HG02623 (cell line): ENCODE measurements at regions not wholly inside any gene's neighbourhood (a gene's known extent, or its start where the extent isn't known, plus 50 kb on each side); places are given as distances from the start of the nearest gene placed in this dataset.

Experiments used
- ATAC-seq: cut with Tn5 transposase; IDR thresholded peaks from one replicate; pipeline ENCODE4 v1.9.1; 2021; ENCODE audit warnings: moderate library complexity; ENCODE audit not compliant: unreplicated experiment

DNA sequence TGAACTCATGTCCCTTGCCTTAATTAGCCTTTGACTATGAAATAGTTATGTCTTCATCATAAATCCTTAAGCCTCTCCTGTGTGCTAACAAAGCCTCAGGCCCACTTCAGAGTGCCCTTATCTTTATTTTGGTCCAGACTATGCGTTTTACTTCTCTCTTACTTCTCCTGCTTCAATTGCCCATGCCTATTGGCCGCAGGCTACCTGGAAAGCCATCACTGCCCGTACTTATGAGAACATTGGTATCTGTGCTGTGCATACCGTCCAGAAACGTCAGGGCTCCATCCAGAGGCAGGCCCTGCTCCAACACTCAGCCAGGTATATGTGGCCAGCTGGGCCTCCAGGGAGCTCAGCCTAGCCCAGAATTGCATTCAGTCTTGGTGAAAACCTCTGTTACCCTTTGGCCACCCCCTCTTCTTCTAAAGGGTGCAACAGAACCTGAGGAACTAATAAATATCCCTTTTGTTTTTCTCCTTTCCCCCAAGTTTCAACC lies 212.4 kb upstream of the MTPN start:
- no peak for ATAC-seq

DNA sequence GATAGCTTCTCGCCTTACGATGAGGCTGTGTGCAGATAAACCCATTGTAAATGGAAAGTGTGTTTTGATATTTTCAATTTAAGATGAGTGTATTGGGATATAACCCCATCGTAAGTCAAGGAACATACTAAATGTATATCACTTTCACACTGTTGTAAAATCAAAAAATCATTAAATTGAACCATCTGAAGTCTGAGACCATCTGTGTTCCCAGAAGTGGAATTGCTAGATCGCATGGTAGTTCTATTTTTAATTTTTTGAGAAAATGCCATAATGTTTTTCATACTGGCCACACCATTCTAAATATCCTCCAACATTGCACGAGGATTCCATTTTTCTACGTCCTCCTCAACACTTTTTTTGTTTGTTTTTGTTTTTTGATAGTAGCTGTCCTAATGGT lies 209.1 kb upstream of the MTPN start:
- ATAC-seq = no peak

DNA sequence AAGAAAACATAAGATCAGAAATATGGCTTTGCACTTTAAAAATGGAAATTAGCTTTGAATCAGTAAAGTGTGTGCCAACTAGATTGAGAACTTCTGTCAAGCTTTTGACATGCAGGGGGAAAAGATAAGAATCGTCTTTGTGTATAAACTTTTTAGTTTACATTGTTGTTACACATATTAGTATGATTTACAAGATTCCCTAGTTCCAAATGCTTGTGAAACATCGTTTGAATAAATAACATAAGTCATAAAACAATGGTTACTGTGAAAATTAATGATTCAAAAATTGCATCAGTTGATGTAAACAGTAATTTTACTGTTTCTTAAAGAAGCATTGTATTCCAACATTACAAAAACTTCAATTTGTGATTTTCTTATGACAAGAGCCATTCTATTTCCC lies 207.6 kb upstream of the MTPN start:
- no peak for ATAC-seq

DNA sequence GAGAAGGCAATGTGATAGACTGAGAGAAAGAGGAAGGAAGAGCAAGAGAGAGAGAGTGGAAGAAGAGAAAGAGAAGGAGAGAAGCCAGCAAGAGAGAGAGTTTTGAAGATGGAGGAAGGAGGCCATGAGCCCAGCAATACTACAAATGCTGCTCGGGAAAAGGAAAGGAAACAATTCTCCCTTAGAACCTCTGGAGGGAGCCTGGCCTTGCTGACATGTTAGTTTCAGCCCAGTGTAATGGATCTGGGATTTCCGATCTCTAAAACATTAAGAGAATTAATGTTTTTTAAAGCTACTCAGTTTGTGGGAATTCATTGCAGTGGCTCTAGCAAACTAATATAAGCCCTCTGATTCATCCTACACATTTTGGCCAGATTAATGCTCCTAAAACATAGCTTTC lies 206.8 kb upstream of the MTPN start:
- ATAC-seq = no peak

DNA sequence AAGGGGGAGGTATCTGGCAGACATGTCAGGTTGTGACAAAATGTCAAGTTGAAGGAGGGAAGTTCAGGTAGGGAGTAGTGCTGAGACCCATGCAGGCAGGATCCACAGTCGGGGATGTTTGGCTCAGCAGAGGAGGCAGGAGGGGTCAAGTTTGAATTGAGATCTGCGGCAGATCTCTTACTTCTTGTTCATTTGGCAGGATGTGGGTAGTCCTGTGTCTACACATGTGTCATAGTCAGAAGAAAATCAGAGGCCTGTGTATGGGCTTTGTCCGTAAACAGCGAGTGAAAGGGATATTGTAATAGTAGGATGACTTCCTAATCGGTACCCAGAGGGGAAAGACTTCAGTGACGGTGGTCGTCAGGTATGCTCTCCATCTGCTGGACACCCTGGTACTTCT lies 203.8 kb upstream of the MTPN start:
- no peak for ATAC-seq

DNA sequence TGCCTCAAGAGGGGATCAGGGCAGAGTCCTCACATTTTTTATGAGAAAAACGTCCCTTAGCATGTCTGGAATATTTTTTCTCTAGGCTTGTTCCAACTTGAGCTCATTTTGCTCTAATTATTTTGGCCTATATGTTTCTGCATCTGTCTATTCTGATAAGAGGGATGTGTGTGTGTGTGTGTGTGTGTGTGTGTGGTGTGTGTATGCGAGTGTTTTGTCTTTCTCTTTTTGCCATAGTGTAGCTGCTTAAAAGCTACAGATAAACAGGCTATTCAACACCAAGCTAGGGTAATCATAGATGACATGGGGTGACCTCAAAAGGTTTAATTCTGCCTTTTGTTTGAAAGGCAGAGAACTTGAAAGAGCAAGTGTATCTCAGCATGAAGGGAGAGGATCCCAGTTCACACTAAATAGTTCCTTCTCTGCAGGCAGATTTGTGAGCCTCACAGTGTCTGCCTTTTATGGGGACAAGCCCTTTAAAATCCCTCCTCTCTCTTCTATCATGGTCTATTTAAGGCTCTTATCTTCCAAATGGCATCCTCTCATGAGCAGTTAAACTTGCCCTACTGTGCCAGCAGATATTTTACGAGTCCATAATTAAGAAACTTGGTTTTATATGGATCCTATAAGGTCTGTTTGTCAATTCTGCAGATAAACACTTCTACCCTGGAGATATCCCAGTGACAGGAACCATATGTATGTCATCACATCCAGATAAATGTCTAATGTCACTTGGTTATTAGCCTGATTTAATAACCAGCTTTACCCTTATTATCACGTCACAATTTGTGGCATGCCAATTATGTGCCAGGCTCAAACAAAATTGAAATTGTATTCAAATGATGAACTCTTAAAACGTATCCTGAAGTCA lies 202.9 kb upstream of the MTPN start:
- no peak for ATAC-seq

DNA sequence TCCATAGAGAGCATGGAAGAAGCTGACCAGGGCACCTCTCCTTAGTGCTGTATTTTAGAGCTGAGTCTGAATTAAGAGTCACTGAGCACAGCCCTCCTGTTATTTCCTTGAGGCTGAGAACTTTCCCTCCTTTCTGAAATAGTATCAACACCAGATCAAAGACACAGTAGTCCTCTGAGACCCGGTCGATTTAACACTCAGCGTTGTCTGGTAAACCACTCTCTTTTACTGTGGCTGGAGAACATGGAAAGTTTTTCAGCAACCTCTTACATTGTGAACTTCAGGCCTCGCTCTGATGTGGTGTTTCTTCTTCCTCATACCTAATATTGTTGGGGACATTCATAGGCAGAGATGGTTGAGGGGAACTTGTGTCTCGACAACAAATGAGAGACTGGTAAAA lies 202.0 kb upstream of the MTPN start:
- no peak for ATAC-seq

DNA sequence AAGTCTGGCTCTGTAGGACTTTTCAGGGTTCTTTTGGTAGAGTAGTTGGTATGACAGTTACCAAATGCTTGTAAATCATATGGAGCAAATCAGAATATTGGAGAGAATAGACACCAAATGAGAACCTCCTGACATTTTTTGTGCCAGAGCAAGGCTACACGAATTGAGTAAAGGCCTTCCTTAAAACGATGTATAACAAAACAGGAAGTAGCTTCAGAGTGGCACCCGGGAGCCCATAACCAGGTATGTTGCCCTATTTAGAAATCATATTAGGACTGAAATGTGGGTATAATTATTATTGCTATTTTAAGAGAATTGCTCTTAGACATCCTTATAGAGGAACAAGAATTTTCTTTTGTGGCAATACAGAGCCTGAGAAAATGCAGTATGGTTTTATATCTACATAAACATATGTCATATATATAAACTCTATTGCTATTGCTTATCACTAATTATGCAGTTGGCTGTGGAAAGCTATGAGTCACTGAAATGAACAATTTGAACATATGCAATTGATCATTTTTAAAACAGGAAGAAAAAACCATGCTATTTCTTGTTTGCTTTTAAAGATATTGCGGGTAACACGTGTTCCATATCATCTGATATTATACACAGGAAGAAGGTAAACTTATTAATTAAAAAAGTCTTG lies 197.4 kb upstream of the MTPN start:
- no peak for ATAC-seq

DNA sequence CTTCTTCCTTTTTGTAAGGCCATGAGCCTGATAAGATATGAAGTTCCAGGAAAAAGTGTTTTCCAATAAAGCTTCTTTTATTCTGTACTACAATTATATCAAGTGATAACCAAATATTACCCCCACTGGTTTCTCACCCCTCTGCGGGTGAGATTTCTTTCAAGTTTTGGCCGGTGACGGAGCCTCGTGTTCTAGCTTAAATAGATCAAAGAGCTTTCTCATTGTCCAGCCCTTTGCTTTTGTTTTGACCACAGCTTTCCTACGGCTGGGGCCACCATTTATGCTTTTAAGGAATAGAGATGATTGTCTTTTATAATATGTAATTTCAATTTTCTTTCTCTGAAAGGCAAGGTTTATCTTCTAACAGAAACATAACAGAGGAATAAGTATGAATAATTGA lies 196.7 kb upstream of the MTPN start:
- no peak for ATAC-seq

DNA sequence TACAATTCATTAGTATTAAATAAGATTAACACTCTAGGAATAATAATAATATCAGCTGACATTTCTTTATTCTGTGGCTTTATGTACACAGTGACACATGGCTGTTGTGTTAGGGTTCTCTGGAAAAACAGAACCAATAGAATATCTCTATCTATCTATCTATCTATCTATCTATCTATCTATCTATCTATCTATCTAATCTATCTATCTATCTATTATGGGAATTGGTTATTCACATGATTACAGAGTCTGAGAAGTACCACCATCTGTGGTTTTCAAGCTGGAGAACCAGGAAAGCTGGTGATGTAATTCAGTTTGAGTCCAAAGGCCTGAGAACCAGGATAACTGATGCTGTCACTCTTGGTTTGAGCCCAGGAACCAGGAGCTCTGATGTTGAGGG lies 194.1 kb upstream of the MTPN start:
- ATAC-seq = no peak

DNA sequence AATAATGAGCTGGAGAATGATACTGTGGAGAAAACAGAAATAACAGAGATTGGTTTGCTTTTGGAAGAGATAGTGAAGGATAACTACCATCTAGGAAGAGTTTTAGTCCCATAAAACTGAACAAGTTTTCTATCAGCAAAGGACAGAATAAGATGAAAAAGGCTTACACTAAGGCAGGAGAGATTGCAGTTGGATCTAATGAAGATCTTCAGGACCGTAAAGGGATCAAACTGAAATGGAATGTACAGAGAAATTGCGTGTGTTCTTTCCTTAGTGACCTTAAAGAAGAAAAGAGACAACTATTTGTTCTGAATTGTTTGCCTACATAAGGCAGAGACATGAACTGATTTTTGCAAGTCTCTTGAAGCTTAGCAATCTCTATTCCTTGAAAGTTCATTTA lies 191.7 kb upstream of the MTPN start:
- no peak for ATAC-seq

DNA sequence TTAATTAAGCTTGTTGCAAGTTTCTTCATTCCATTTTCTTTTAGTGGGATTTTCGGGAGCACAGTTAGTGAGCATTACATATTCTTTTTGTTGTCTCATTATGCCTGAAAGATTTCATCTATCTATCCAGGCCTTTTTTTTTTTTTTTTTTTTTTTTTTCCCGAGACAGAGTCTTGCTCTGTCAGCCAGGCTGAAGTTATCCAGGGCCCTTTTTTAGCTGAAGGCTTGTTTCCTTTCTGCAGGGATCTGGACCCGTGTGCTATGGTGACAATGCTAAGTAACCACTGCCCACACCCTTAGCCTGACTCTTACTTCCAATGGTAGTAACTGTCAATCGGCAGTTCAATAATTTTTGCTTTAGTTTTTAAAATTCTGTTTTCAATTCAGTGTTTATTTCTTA lies 190.8 kb upstream of the MTPN start:
- no peak for ATAC-seq

DNA sequence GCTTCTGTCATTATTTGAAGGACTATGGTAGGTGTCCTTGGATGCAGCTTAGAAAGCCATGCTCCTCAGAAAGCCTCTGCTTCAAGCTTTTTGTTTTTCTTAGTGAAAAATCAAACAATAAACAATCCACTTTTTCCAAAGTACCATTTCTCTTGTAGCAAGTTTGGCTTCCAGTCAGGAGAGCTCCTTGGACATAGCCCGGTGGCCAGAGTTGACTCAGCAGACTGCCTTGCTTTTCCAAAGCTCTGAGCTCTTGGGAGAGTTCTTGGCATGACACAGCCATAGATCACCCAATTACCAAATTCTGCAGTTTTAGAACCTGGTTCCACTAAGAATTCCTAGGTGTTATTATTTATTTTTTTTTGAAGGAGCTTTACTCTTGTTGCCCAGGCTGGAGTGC lies 189.4 kb upstream of the MTPN start:
- no peak for ATAC-seq

DNA sequence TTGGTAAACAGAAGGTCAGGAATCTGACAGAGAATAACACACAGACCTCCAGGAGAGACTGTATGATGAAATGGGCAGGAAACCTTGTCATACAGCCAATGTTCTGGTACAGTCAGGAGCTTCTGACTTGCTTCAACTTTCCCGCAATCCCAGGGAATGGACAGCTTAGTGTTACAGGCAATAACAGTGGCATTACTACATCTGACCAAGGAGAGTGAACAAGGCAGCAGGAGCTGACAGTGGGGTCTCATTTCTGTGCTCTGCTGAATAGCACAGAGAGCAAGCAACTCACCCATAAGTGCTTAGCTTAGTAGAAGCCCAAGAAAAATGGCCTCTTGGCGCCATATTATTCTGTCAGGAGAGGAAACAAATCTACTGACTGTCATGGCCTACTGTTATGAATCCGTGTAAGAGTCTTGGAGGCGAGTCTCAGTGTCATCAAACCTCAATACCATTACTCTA lies 186.2 kb upstream of the MTPN start:
- ATAC-seq = no peak

DNA sequence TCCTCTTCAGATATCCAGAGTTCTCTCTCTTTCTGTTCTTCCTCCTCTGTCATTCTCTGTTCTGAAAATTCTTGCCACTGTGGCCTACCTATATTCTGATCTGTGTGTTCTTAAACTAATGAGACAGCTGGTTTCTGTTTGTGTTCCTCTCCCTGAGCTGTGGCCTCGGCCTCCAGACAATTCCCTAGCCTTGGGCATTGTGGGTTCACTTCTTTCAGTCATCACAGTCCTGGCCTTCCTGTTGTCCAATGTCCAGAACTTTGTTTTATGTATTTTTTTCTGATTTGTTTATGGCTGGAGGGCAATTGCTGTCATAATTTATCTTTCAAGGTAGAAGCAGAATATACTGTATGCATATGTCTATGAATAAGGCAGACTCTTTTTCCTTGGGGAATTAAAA lies 173.2 kb upstream of the MTPN start:
- ATAC-seq = no peak

DNA sequence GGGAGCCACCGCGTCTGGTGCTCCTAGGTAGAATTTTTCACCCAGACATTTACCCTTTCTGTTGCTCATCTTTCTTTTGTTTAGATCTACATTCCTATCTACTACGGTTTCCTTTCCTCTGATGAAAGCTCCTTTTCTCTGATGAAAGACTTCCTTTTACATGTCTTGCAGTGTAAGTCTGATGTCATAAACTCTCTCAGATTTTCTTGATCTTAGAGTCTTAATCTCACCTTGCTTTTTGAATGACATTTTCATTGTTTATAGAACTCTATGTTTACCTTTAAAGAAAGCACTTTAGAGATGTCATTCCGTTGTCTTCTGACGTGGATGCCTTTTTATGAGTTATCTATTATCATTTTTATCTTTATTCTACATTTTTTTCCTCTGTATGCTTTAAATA lies 171.8 kb upstream of the MTPN start:
- ATAC-seq = no peak

DNA sequence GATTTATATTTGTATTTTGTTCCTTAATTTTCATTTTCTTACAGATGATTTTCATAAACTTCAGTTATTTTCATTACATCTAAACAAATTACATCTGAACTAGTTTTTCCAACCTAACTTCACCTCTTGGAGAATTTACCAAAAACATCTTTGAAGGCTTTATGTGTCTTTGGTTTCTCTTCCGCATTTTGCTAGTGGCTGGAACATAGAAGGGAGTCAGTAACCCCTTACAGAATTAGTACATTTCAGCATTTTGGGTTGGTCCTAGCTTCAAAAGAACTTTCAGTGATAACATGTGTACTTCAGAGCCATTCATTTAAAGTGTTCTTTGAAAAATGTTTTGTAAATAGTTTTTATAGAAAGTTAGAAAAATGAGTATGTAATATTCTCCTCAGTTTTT lies 169.8 kb upstream of the MTPN start:
- no peak for ATAC-seq

DNA sequence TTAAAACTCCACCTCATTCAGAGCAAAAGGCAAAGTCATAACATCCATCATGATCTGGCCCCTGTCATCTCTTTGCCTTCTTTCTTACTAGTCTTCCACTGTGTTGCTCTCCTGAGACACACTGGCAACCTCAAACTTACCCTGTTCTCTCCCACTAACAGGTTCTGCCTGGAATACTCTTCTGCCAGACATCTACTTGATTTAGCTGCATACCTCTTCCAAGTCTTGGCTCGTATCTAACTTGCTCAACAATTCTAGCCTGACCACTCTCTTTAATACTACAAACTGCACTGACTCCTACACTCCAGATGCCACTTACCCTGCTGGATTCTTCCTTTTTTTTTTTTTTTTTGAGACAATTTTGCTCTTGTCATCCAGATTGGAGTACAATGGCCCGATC lies 167.0 kb upstream of the MTPN start:
- ATAC-seq = no peak

DNA sequence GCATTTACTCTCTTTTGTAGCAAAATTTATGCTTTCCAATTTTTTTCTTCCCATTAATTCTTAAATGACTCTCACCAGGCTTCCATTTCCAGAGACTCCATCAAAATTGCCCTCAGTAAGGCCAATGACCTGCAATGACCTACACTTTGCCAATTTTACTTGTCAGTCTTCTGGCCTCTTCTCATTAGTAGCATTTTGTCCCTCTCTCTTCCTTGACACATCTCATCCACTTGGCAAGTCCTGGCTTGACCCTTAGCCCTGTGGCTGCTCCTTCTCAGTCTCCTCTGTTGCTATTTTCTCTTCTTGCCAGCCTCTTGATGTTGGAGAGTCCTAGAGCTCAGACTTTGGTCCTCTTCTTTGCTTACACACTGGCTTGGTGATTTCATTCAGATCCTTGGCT lies 166.1 kb upstream of the MTPN start:
- no peak for ATAC-seq

DNA sequence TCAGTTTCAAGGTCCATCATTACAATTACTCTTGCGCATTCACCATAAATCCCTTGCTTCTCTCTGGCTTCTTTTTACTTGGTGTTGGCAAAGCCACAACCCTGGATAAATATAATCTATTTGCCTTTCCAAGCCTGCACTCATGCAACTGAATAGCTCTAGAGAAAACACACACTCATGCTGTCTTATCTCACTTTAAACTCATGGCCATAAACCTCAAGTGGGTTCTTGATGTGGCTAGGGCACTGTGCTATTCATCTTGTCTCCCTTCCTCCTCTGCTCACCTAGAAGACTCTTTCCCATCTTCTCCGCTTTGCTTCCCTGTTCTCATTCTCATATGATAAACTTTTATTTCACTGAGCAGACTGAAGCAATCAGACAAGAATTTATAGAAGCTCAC lies 165.4 kb upstream of the MTPN start:
- ATAC-seq = no peak

DNA sequence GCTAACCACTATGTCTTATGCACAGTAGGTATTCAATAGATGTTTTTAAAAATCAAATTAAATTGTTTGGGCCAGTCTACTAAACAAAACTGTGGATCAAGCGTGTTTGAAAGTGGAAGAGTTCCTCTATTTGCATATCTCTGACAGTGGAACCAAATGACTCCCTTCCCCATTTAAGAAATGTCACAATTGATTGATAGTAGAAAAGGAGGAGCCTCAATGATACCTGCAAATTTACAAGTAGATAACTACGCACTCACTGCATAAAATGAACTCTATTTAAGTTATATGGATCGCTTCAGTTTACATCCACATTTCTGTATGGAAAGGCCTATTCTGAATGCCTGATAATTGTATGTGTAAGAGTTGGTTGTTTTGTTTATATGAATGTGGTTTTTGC lies 163.3 kb upstream of the MTPN start:
- ATAC-seq = no peak

DNA sequence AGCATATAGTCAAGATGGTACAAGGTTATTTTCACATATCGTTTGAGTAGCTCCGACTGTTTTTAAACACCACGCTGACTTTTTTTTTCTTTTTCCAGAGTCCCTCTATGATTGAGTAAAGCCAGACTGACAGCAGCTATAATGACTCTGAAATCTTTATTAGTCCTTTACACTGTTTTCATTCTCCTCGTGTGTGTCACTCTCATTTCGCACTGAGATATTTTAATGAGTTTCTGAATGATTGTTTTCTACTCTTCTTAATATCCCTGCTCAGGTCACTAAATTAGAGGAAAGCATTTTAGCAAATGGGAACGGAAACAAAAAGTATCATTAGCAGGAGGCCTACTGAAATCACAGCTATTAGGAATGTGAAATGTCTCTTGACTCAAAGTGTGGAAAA lies 162.3 kb upstream of the MTPN start:
- ATAC-seq = no peak

DNA sequence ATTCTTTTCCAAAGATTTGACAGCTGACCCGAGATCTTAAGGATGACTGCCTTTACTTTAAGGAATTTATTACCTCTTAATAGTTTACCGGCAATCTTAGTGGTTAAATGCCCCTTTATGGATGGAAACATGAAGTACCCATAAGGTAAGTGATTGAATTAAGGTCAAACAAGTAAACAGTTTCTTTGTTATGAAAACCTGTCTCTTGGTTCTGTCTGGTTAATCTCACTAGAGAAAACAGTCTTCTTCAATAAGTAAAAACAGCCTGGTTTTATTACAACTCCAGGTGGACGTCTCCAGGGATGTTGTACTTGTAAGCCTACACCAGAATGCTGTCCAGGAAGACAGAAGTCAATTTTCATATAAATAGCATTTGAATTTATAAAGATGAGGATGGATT lies 161.8 kb upstream of the MTPN start:
- ATAC-seq = no peak
